ENCODE measurements at regions not wholly inside any gene's neighbourhood (a gene's known extent, or its start where the extent isn't known, plus 50 kb on each side); places are given as distances from the start of the nearest gene placed in this dataset.

DNA sequence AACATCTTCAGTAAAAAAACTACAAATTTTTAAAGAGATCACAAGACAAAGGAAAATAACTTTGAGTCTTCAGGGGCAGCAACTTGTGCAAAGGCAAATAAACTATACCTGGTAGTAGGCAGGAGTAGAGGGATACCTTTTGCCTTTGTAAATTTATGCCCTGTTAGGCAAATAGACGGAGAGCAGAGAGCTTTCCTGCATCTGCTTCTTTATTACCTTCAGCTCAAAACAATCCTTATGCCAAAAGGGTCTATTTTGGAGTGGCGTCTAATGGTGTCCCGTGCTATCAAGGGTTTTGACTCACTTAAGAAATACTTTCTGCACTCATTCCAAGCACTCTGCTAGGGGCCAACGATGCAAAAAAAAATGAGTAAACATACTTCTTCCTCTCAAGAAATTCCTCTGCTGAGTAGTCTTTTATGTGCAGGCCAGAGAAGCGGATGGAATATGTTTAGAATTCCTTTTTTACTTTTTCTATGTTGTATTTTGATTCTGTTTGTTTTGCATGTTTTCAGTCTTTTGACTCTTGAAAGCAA is 131.9 kb downstream of the ANXA5 start:
- no peaks in the 10 kb centered on the region for H4K20me1 ChIP-seq (ENCODE audit: insufficient read depth, low read length)
- no peak overlapping the region for H3K27ac ChIP-seq (ENCODE audit: low read depth in 1 of 2, low read length in 2 of 2)
- Mint-ChIP-seq H3K9me3 (peaks cover 0 to 4% (median 2%) of the 10 kb centered on the region in 7 donors), H3K4me3 (no peak overlapping the region), H3K27ac (no peak overlapping the region), H3K4me1 (no peaks in the 10 kb centered on the region), H3K36me3 (no peaks in the 10 kb centered on the region), H3K27me3 (ENCODE audit: low read depth in 3 of 3) (no peaks in the 10 kb centered on the region)
- H3K79me2 ChIP-seq (ENCODE audit: insufficient read depth, low read length), result no peaks in the 10 kb centered on the region
- peaks cover 0 to 4% of the 10 kb centered on the region in 2 donors for H3K9me3 ChIP-seq (replicated peaks in 1 of 2; ENCODE audit: control insufficient read depth in 1 of 2, insufficient read depth in 1 of 2, low read length in 2 of 2)
- TF ChIP-seq, protein P1, sequence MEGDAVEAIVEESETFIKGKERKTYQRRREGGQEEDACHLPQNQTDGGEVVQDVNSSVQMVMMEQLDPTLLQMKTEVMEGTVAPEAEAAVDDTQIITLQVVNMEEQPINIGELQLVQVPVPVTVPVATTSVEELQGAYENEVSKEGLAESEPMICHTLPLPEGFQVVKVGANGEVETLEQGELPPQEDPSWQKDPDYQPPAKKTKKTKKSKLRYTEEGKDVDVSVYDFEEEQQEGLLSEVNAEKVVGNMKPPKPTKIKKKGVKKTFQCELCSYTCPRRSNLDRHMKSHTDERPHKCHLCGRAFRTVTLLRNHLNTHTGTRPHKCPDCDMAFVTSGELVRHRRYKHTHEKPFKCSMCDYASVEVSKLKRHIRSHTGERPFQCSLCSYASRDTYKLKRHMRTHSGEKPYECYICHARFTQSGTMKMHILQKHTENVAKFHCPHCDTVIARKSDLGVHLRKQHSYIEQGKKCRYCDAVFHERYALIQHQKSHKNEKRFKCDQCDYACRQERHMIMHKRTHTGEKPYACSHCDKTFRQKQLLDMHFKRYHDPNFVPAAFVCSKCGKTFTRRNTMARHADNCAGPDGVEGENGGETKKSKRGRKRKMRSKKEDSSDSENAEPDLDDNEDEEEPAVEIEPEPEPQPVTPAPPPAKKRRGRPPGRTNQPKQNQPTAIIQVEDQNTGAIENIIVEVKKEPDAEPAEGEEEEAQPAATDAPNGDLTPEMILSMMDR (IDR thresholded peaks at IDR 0.05), result no peak
- H3K4me3 ChIP-seq (replicated peaks in 1 of 3; ENCODE audit: low read depth in 2 of 3, low read length in 3 of 3), result no peak overlapping the region
- no peak overlapping the region for H3K4me2 ChIP-seq (replicated peaks; ENCODE audit: extremely low read depth, low read length, poor library complexity, severe bottlenecking)
- H3K4me1 ChIP-seq (ENCODE audit: control insufficient read depth in 1 of 2, insufficient read depth in 2 of 2, low read length in 2 of 2), result no peaks in the 10 kb centered on the region
- no peaks in the 10 kb centered on the region for H3K36me3 ChIP-seq (replicated peaks in 1 of 2; ENCODE audit: control insufficient read depth in 1 of 2, insufficient read depth in 2 of 2, low read length in 2 of 2)
- intact Hi-C loops (cut with micrococcal nuclease), result no loop called here
- no peak overlapping the region for H3K9ac ChIP-seq (ENCODE audit: insufficient read depth, low read length, poor library complexity, severe bottlenecking)
- H3K27me3 ChIP-seq (ENCODE audit: control insufficient read depth in 2 of 2, insufficient read depth in 2 of 2, low read length in 2 of 2), result no peaks in the 10 kb centered on the region
- no peak overlapping the region for H2AFZ ChIP-seq (ENCODE audit: insufficient read depth, low read depth, low read length, poor library complexity, severe bottlenecking)
- 88% methylated on average over 2 of the region's 5 CpGs for WGBS (ENCODE audit: insufficient coverage)
- no peak for DNase-seq

DNA sequence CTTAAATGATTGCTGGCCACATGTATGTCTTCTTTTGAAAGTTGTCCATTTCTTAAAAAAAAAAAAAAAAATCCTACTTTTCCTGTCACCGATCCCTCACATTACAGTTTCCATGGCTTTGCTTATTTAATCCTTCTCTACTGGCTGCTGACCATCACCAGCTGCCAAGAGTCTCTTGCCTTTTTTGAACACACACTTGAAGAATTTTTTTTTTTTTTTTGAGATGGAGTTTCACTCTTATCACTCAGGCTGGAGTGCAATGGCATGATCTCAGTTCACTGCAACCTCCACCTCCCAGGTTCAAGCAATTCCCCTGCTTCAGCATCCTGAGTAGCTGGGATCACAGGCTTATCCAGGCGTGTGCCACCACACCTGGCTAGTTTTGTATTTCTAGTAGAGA is 134.0 kb downstream of the ANXA5 start:
- Histone ChIP-seq H3K79me2 (ENCODE audit: insufficient read depth, low read length) (no peaks in the 10 kb centered on the region), H3K4me1 (ENCODE audit: control insufficient read depth in 1 of 2, insufficient read depth in 2 of 2, low read length in 2 of 2) (no peaks in the 10 kb centered on the region), H3K36me3 (replicated peaks in 1 of 2; ENCODE audit: control insufficient read depth in 1 of 2, insufficient read depth in 2 of 2, low read length in 2 of 2) (no peaks in the 10 kb centered on the region), H3K4me3 (replicated peaks in 1 of 3; ENCODE audit: low read depth in 2 of 3, low read length in 3 of 3) (no peak overlapping the region), H2AFZ (ENCODE audit: insufficient read depth, low read depth, low read length, poor library complexity, severe bottlenecking) (no peak overlapping the region), H3K27me3 (ENCODE audit: control insufficient read depth in 2 of 2, insufficient read depth in 2 of 2, low read length in 2 of 2) (no peaks in the 10 kb centered on the region), H3K27ac (ENCODE audit: low read depth in 1 of 2, low read length in 2 of 2) (no peak overlapping the region), H3K9me3 (replicated peaks in 1 of 2; ENCODE audit: control insufficient read depth in 1 of 2, insufficient read depth in 1 of 2, low read length in 2 of 2) (peaks cover 0 to 4% of the 10 kb centered on the region in 2 donors), H3K9ac (ENCODE audit: insufficient read depth, low read length, poor library complexity, severe bottlenecking) (no peak overlapping the region), H3K4me2 (replicated peaks; ENCODE audit: extremely low read depth, low read length, poor library complexity, severe bottlenecking) (no peak overlapping the region), H4K20me1 (ENCODE audit: insufficient read depth, low read length) (no peaks in the 10 kb centered on the region)
- Mint-ChIP-seq H3K27me3 (ENCODE audit: low read depth in 3 of 3) (peaks cover 0 to 2% (median 0%) of the 10 kb centered on the region in 3 donors), H3K4me1 (no peaks in the 10 kb centered on the region), H3K36me3 (no peaks in the 10 kb centered on the region), H3K4me3 (no peak overlapping the region), H3K9me3 (peaks cover 0 to 2% (median 0%) of the 10 kb centered on the region in 7 donors), H3K27ac (no peak overlapping the region)
- whole genome bisulfite sequencing (ENCODE audit: insufficient coverage), result no CpG with 5 or more reads among the region's 2 CpGs
- intact Hi-C loops (cut with micrococcal nuclease), result no loop called here
- TF ChIP-seq, protein P1 (IDR thresholded peaks at IDR 0.05), result no peak
- DNase-seq, result no peak

All from CD14-positive monocyte (primary cell).